ENCODE measurements at regions not wholly inside any gene's neighbourhood (a gene's known extent, or its start where the extent isn't known, plus 50 kb on each side); places are given as distances from the start of the nearest gene placed in this dataset.
"Not testable (repeated sequence)": the region's sequence is repeated elsewhere in the genome, so short reads cannot be mapped to it uniquely, and the experiment has no call there.

DNA sequence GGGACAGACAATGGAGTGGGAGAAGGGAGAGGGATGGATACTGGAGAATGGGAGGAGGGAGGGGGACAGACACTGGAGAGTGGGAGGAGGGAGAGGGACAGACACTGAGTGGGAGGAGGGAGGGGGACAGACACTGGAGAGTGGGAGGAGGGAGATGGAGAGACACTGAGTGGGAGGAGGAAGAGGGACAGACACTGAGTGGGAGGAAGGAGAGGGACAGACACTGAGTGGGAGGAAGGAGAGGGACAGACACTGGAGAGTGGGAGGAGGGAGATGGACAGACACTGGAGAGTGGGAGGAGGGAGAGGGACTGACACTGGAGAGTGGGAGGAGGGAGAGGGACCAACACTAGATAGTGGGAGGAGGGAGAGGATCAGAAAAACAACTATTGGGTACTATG, 426.7 kb upstream of the PMFBP1 start:
- no peak for DNase-seq (ENCODE audit: low read depth in 2 of 2)

DNA sequence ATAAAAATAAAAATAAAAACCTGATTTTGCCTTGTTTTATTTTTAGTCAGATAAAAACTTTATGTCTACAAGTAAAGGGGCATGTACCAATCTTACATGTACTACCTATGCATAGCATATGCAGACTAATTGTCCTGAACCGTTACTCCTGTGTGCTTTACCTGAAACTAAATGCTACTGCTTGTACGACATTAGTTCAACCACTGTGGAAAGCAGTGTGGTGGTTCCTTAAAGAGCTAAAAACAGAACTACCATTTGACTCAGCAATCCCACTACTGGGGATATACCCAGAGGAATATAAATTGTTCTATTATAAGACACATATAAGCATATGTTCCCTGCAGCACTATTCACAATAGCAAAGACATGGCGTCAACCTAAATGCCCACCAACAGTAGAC, 426.0 kb upstream of the PMFBP1 start:
- no peak for DNase-seq (ENCODE audit: low read depth in 2 of 2)

DNA sequence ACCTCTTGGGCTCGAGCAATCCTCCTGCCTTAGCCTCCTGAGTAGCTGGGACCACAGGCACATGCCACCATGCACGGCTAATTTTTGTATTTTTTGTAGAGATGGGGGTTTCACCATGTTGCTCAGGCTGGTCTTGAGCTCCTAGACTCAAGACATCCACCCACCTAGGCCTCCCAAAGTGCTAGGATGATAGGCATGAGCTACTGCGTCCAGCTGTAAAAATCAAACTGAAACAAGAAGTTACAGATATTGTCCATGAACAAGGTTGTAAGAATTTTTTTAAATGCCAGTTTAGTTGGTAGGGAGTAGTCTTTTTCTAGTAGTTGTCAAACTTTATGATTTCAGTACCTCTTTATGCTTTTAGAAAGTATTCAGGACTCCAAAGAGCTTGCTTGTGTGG, 424.4 kb upstream of the PMFBP1 start:
- DNase-seq (ENCODE audit: low read depth in 2 of 2): no peak

DNA sequence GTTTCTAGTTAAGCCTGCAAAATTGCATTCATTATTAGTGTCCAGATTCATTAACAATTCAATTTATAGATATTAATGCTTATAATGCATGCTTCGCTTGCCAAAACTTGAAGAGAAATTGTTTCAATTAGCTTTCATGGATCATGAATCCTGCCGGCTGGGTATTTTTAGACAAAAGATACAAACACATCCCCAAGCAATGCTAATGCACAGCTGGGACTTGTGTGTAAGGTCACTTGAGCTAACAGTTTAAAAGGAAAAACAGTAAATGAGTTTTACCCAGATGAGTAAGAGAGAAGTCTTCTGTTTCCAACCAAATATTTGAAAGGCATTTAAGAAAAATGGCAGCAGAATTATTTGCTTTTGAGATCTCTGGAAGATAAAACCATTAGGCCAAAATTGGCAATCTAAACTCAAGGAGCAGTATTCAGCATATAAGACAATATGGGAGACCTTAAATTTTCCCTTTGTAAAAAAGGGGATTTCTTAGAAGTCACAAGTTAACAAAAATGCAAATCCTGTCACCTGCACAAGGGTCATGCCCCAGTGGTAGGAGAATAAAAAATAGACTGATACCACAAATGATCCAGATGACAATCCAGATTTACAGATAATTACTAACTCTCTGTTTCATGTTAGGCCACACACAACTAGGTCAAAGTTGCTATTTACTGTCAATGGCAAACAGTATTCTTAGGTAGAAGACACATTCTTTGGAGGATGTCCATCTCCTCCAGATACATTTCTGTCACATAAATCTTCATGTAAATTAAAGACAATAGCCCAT, 418.4 kb upstream of the PMFBP1 start:
- no peak for DNase-seq (ENCODE audit: low read depth in 2 of 2)

DNA sequence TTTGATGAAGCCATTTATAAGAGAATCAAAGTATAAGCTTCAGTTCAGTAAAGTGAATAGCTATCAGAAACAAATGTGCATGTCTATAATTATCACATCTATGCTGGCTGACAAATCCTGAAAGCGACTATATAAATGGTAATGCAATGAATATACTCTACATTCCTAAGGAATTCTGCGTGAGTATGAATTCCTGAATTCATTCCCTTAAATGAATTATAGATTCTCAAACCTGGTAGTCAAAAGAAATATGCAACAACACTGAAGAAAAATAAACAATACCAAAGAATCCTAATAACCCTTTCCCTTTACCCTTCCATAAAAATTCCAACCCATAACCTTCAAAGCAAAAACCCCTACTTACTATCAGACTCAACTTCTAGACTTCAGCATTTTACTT, 416.6 kb upstream of the PMFBP1 start:
- DNase-seq (ENCODE audit: low read depth in 2 of 2): no peak

DNA sequence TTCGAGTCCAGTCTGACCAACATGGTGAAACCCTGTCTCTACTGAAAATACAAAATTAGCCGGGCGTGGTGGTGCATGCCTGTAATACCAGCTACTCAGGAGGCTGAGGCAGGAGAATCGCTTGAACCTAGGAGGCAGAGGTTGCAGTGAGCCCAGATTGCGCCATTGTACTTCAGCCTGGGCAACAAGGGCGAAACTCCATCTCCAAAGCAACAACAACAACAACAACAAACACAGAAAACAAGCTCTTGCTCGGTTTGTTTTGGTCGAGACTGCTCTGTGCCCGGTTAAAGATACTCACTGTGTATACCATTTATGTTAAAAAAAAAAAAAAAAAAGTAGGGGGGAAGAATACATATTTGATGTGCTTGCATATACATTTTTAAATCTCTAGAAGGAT, 406.1 kb upstream of the PMFBP1 start:
- not testable (repeated sequence) for DNase-seq (ENCODE audit: low read depth in 2 of 2)

DNA sequence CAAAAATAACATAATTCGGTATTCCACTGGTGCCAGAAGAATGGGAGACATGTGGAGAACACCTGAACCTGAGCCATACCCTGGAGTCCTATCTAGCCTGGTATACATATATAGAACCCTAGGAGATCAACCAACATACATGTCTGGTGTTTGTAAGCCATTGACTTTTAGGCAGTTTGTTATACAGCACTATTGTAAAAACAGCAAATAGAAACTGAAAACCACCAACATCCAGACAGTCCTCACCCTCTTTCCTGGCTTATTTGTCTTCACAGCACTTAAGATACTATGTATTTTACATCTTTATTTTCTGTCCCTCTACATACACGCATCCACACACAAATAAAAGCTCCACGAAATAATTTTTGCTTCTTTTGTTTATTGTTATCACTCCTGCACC, 404.2 kb upstream of the PMFBP1 start:
- no peak for DNase-seq (ENCODE audit: low read depth in 2 of 2)

DNA sequence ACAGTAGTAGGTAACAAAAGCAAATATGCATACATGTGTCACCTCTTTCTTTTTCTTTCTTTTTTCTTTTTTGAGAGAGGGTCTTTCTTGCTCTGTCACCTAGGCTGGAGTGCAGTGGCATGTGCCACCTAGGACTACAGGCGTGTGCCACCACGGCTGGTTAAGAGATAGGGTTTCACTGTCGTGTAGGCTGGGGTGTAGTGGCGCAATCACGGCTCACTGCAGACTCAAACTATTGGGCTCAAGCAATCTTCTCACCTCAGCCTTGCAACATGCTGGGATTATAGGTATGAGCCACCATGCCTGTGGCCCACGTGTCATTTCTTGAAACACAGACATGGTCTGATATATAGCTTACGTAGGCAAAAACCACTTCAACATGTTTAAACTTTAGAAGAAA, 397.7 kb upstream of the PMFBP1 start:
- DNase-seq (ENCODE audit: low read depth in 2 of 2): no peak

DNA sequence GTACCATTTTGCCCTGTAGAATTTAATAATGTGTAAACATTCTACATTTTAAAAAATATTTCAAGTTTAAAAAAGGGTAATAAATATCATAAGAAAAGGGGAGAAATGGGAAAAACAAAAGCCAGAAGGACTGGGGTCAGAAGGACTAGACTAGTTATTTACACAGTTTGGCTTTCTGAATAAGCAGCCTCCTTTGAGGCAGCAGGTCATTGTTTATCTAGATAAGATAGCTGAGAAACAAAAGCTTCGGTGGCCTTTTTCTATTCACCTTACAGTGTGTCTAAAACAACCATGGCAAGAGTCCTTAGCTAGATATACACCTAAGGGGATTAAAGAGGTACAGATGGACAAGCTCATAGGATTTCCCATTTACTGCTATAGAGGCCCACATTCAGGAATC, 396.5 kb upstream of the PMFBP1 start:
- no peak for DNase-seq (ENCODE audit: low read depth in 2 of 2)

DNA sequence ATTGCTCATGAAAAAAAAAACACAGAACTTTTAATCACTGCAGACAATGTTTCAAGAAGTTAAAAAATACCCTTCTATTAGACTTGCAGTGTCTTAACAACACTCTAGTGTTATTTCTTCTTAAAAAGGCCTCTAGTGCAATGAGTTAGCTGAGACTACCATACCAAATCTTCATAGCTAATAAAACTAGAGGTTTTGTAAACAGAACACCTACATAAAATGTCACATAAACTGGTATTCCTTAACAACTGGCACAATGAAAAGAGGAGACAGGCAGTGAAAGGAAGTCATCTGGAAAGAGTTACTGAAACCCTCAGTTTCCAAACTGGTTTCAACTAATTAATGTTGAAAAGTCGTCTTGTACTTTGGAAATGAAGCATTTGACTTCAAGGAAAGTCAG, 394.2 kb upstream of the PMFBP1 start:
- no peak for DNase-seq (ENCODE audit: low read depth in 2 of 2)

DNA sequence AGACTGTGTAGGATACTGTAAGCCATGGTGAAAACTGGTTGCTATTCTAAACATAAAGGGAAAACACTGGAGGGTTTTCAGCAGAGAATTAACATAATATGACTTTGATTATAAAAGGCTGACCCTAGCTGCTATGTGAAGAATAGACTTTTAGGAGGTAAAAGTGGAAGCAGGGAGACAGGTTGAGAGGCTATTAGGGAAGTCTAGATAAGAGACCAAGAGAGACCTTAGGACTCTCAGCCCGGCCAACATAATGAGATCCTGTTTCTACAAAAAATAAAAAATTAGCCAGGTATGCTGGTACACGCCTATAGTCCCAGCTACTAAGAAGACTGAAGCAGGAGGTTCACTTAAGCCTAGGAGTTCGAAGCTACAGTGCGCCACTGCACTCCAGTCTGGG, 393.2 kb upstream of the PMFBP1 start:
- no peak for DNase-seq (ENCODE audit: low read depth in 2 of 2)

DNA sequence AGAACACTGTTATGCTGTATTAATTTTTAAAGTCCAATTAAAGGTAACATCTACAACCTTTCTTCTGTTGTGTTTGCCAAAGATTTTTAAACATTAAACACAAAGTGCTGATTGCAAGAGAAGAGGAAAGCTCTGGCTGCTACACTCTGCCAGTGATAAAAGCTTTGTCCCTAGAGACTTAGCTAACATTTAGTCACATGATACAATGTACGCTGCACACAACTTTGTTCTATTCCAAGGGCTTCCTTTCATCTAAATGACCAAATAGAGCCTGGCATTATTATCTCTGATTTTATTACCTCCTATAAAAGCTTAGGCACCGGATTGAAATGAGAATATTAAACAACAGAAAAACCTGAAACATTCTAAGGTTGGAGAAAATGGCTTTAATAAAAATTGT, 388.7 kb upstream of the PMFBP1 start:
- DNase-seq (ENCODE audit: low read depth in 2 of 2): no peak

DNA sequence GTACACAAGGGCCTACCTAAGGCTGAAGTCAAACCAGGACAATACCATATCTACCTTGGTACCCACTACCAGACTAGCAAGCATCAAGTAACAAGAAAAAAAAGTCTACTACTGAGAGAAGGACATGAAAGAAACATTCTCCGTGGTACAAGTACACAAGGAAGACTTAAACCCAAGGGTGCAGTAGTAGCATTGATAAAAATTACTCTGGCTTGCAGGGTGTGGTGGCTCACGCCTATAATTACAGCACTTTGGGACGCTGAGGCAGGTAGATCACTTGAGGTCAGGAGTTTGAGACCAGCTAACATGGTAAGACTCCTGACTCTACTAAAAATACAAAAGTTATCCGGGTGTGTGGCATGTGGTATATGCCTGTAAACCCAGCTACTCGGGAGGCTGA, 386.5 kb upstream of the PMFBP1 start:
- DNase-seq (ENCODE audit: low read depth in 2 of 2): no peak

DNA sequence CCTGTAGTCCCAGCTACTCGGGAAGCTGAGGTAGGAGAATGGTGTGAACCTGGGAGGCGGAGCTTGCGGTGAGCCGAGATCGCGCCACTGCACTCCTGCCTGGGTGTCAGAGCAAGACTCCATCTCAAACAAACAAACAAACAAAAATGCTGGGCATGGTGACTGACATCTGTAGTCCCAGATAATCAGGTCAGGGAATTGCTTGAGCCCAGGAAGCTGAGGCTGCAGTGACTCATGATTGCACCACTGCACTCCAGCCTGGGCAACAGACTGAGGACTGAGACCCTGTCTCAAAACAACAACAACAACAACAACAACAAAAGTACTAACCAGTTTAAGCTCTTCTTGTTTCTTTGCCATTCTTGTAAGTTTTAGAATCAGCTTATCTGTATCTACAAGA, 383.0 kb upstream of the PMFBP1 start:
- no peak for DNase-seq (ENCODE audit: low read depth in 2 of 2)

DNA sequence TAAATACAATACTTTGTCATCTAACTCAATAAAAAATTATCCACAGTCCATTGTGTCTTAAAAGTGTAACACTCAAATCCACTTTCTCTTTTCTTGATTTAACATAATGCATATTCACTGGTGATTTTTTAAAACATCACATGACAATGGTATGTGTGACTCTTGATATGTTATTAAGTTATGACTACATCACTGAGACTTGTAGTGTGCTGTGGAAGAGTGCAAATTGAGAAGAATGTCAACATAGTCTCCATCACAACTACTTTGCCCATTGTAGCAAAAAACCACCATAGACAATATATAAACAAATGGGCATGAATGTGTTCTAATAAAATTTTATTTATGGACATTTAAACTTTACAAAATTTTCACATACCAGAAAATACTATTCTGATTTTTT, 380.7 kb upstream of the PMFBP1 start:
- DNase-seq (ENCODE audit: low read depth in 2 of 2): no peak

DNA sequence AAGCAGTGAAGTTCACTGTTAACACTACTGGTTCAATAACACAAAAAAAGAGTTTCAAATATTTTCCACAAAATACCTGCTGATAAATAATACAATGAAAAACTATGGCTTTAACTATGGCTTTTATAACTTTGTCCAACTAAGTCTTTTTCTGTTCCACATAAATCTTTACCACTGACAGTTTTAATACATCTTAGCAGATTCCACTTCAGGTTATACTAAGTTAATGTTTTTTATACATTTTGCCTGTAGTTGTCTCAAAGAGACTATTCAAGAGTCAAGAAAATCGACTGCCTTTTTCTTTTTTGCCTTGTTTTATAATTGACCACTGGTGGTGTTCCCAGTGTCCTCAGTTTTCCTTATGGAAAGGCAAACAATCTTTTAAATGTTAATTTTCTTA, 379.7 kb upstream of the PMFBP1 start:
- no peak for DNase-seq (ENCODE audit: low read depth in 2 of 2)

DNA sequence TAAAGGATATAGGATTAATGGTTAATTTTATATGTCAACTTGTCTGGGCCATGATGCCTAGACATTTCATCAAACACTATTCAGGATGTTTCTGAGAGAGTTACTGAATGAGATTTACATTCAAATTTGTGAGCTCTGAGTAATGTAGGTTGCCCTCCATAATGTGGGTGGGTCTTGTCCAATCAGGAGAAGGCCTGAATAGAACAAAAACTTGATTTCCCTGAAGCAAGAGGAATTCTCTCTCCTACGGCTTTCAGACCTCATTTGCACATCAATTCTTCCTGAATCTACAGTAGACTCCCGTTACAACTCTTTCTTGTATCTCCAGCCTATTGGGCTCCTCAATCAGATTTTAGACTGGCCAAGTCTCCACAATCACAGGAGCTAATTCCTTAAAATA, 377.9 kb upstream of the PMFBP1 start:
- no peak for DNase-seq (ENCODE audit: low read depth in 2 of 2)

DNA sequence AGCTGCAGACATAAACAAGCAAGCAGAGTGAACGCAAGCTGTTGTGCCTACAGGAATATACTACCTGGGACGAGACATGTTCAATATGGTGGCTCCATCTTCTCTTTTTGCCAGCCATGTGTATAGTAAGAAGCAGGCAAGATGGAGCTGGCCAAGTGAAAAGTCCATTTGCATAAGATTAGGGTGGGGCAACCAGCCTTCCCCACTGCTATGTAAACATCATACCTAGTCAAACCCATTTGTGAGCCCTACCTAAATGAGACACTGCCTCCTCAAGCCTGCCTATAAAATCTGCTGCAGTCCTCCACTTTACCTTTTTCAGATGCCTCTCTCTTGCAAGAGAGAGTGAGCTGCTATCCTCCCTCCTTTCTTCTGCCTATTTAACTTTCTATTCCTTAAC, 370.1 kb upstream of the PMFBP1 start:
- DNase-seq (ENCODE audit: low read depth in 2 of 2): no peak

DNA sequence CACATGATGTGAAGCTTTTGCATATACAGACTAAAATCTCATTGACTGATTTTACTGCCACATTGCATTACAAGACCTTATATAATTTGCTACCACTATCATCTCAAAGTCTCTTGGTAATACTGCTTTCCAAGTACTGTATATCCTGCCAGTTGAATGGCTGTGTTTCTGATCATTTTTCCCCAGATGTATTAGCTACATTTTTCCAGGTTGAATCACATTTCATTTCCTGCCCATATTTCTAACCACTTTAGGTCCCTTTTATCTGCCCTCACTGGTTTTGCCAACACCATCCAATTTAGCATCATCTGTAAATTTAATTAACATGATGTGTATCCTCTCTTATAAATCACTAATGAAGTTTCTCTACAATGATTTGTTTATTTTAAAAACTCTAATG, 365.7 kb upstream of the PMFBP1 start:
- peak; percentile 48 to 63 for DNase-seq (ENCODE audit: low read depth in 2 of 2)

DNA sequence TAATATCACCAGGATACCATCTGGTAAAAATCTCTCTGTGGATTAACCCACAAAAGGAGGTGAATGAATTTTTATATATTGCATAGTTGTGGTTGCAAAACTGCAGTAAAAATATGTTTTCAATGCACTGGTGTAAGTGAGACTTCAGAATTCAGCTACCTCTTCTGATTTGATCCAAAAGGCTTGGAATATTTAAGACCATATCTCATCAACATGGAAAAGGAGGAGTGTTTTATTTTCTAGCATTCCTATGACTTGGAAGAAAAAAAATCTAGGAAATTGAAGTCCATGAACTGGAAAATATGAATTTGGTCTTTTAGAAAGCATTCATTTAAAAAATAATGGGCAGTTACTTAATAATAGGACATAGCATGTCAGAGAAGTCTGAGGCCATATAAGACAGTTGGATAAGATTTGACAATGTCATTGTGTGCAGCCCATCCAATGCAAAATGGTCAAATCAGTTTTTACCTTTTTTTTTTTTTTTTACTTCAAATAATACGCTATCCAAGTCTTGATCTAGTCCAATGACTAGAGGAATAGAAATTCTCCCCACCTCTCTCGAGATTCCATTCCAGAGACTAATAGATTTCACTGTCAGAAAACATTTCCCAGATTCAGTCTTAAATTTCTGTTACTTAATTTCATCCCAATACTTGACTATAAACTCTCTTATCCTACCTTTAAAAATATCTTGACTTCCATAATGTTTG, 364.9 kb upstream of the PMFBP1 start:
- DNase-seq (ENCODE audit: low read depth in 2 of 2): no peak

DNA sequence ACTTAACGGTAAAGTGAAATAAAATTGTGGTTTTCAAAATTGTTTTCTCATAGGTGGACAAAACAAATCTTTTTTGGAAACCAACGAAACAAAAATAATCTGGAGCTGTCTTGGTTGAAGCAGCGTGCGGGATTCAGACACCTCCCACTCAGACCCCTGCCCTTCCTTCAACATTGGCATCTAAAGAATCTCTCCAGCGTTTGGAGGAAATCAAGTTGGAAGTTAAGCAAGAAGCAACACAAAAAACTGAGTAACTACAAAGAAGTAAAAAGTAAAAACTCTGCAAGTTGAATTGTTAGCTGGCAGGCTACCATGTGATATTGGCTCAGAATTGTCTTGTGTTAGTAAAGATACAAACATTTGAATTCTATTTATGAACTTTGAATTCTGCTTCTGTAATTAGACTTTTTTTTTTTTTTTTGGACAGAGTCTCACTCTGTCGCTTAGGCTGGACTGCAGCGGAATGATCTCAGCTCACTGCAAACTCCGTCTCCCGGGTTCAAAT, 361.0 kb upstream of the PMFBP1 start:
- no peak for DNase-seq (ENCODE audit: low read depth in 2 of 2)

DNA sequence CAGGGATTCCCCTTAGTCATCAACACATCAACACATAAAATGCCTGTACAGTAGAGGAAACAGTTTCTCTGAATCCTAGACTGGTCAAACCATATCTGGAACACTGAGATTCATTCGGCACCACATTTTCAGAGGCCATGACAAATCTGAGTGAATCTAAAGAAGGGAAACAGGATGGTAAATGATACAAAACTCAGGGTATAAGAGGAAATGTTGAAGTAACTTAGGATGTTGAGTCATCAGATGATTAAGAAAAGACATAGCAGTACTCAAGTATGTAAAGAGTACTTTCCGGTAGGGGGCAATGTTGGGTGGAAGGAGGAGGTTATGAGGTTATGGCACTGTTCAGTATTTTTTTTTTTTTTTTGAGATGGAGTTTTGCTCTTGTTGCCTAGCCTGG, 358.5 kb upstream of the PMFBP1 start:
- DNase-seq (ENCODE audit: low read depth in 2 of 2): peak; percentile 15 to 92

DNA sequence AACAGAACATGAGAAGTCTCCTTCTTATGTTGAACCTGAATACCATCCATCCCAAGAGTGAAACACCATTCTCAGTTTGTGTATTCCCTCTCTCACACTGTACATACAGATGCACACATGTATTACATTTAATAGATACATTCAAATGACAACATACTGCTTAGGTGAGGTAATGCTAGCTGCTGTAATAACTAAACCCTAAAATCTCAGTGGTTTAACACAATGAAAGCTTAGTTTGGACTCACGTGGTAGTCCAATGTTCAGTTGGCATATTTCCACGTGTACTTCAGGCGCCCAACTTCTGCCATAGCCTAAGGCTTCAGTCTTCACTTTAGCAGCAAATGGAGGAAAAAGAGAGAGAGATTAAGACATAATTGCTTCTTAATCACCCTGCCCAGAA, 351.1 kb upstream of the PMFBP1 start:
- DNase-seq (ENCODE audit: low read depth in 2 of 2): no peak
